MM.1S (cell line): ENCODE measurements at regions not wholly inside any gene's neighbourhood (a gene's known extent, or its start where the extent isn't known, plus 50 kb on each side); places are given as distances from the start of the nearest gene placed in this dataset.

Experiments used
- DNase-seq: peaks from one replicate; pipeline ENCODE4 v3.0.0-alpha.2; 2015
- H2AFZ ChIP-seq: fragments of 300-600 bp; sonication (generic); 2 replicates; pipeline ENCODE4 v1.6.0; 2016; ENCODE audit warnings: antibody characterized with exemption, low read length
- H3F3A ChIP-seq: fragments of 300-600 bp; sonication (generic); 2 replicates; pipeline ENCODE4 v1.6.1; 2016; ENCODE audit warnings: mild to moderate bottlenecking, antibody characterized with exemption, low read length, moderate library complexity, mixed read lengths; ENCODE audit not compliant: insufficient read depth
- H3K27ac ChIP-seq: fragments of 300-600 bp; sonication (generic); 2 replicates; pipeline ENCODE4 v1.5.1; 2016; ENCODE audit warnings: mild to moderate bottlenecking, low read length
- H3K27me3 ChIP-seq: fragments of 300-600 bp; sonication (generic); replicated peaks from 2 replicates; pipeline ENCODE4 v1.6.0; 2016; ENCODE audit warnings: low read length; ENCODE audit not compliant: insufficient read depth
- H3K36me3 ChIP-seq: fragments of 300-600 bp; sonication (generic); replicated peaks from 2 replicates; pipeline ENCODE4 v1.6.1; 2016; ENCODE audit warnings: mild to moderate bottlenecking, low read length, mixed read lengths; ENCODE audit not compliant: insufficient read depth
- H3K4me1 ChIP-seq: fragments of 300-600 bp; sonication (generic); 2 replicates; pipeline ENCODE4 v1.6.1; 2016; ENCODE audit warnings: low read length, mixed read lengths
- H3K4me2 ChIP-seq: fragments of 300-600 bp; sonication (generic); 2 replicates; pipeline ENCODE4 v1.6.0; 2016; ENCODE audit warnings: low read depth, low read length
- H3K4me3 ChIP-seq: fragments of 300-600 bp; sonication (generic); 2 replicates; pipeline ENCODE4 v1.5.1; 2016; ENCODE audit warnings: low read length, mixed read lengths
- H3K79me2 ChIP-seq: fragments of 300-600 bp; sonication (generic); 2 replicates; pipeline ENCODE4 v1.6.1; 2016; ENCODE audit warnings: mixed run types, low read length, mixed read lengths
- H3K9ac ChIP-seq: fragments of 300-600 bp; sonication (generic); 2 replicates; pipeline ENCODE4 v1.6.1; 2016; ENCODE audit warnings: low read length, mixed read lengths
- H3K9me2 ChIP-seq: fragments of 300-600 bp; sonication (generic); replicated peaks from 2 replicates; pipeline ENCODE4 v1.6.1; 2016; ENCODE audit warnings: mild to moderate bottlenecking, low read length, mixed read lengths; ENCODE audit not compliant: insufficient read depth
- H3K9me3 ChIP-seq: fragments of 300-600 bp; sonication (generic); replicated peaks from 2 replicates; pipeline ENCODE4 v1.6.1; 2016; ENCODE audit warnings: mild to moderate bottlenecking, low read length, mixed read lengths; ENCODE audit not compliant: insufficient read depth
- H4K20me1 ChIP-seq: fragments of 300-600 bp; sonication (generic); 2 replicates; pipeline ENCODE4 v1.6.1; 2016; ENCODE audit warnings: mild to moderate bottlenecking, low read length, moderate library complexity, mixed read lengths; ENCODE audit not compliant: insufficient read depth
- CTCF ChIP-seq: fragments of 300-600 bp; sonication (generic); IDR thresholded peaks from 2 replicates; pipeline ENCODE4 v1.5.1; 2016; ENCODE audit warnings: antibody characterized with exemption, low read length, mixed read lengths
- EZH2 ChIP-seq: fragments of 300-600 bp; sonication (generic); optimal IDR thresholded peaks from 2 replicates; pipeline ENCODE3; 2017; ENCODE audit warnings: low read depth, mild to moderate bottlenecking, antibody characterized with exemption, low read length, mixed read lengths
- EZH2phosphoT487 ChIP-seq: fragments of 300-600 bp; sonication (generic); IDR thresholded peaks from 2 replicates; pipeline ENCODE4 v1.6.1; 2018; ENCODE audit warnings: antibody characterized with exemption, low read length

GRCh38 chr6:121657972-121658371 is 222.5 kb downstream of the GJA1 start:
- Histone ChIP-seq H3K36me3 (no peaks in the 10 kb centered on the region), H3K4me2 (no peak overlapping the region), H2AFZ (no peak overlapping the region), H3K9me3 (no peaks in the 10 kb centered on the region), H3K27me3 (no peaks in the 10 kb centered on the region), H3K9me2 (no peaks in the 10 kb centered on the region), H4K20me1 (no peaks in the 10 kb centered on the region), H3K27ac (no peak overlapping the region), H3K4me1 (no peaks in the 10 kb centered on the region), H3K79me2 (no peaks in the 10 kb centered on the region), H3F3A (no peaks in the 10 kb centered on the region), H3K4me3 (no peak overlapping the region), H3K9ac (no peak overlapping the region)
- no peak for DNase-seq
- no peak for TF ChIP-seq EZH2
- no peak for TF ChIP-seq EZH2phosphoT487
- no peak for TF ChIP-seq CTCF

GRCh38 chr6:121660277-121660676 is 224.8 kb downstream of the GJA1 start:
- Histone ChIP-seq H4K20me1 (no peaks in the 10 kb centered on the region), H3K36me3 (no peaks in the 10 kb centered on the region), H3K4me3 (no peak overlapping the region), H3K9me3 (no peaks in the 10 kb centered on the region), H3K27me3 (no peaks in the 10 kb centered on the region), H3K4me2 (no peak overlapping the region), H3K9ac (no peak overlapping the region), H2AFZ (no peak overlapping the region), H3K9me2 (no peaks in the 10 kb centered on the region), H3K79me2 (no peaks in the 10 kb centered on the region), H3F3A (no peaks in the 10 kb centered on the region), H3K27ac (no peak overlapping the region), H3K4me1 (no peaks in the 10 kb centered on the region)
- TF ChIP-seq EZH2 = no peak
- no peak for DNase-seq

GRCh38 chr6:121663292-121663810 is 227.9 kb downstream of the GJA1 start:
- no peak for TF ChIP-seq CTCF
- no peak for TF ChIP-seq EZH2phosphoT487
- no peak for TF ChIP-seq EZH2
- Histone ChIP-seq H3K4me2 (no peak overlapping the region), H3K9me2 (no peaks in the 10 kb centered on the region), H3K27ac (no peak overlapping the region), H3K9ac (no peak overlapping the region), H3K9me3 (no peaks in the 10 kb centered on the region), H3K36me3 (no peaks in the 10 kb centered on the region), H3K27me3 (no peaks in the 10 kb centered on the region), H3K79me2 (no peaks in the 10 kb centered on the region), H2AFZ (no peak overlapping the region), H3F3A (no peaks in the 10 kb centered on the region), H4K20me1 (no peaks in the 10 kb centered on the region), H3K4me1 (no peaks in the 10 kb centered on the region), H3K4me3 (no peak overlapping the region)
- no peak for DNase-seq

GRCh38 chr6:121664158-121664557 is 228.7 kb downstream of the GJA1 start:
- no peak overlapping the region for H2AFZ ChIP-seq
- H3K27me3 ChIP-seq = no peaks in the 10 kb centered on the region
- TF ChIP-seq EZH2phosphoT487 (no peak), CTCF (no peak), EZH2 (no peak)
- H3K27ac ChIP-seq = no peak overlapping the region
- no peak overlapping the region for H3K9ac ChIP-seq
- no peaks in the 10 kb centered on the region for H3K79me2 ChIP-seq
- no peaks in the 10 kb centered on the region for H3K9me3 ChIP-seq
- DNase-seq = no peak
- no peaks in the 10 kb centered on the region for H3K4me1 ChIP-seq
- H3F3A ChIP-seq = no peaks in the 10 kb centered on the region
- H3K4me3 ChIP-seq = no peak overlapping the region
- H3K4me2 ChIP-seq = no peak overlapping the region
- H3K9me2 ChIP-seq = no peaks in the 10 kb centered on the region
- no peaks in the 10 kb centered on the region for H3K36me3 ChIP-seq
- no peaks in the 10 kb centered on the region for H4K20me1 ChIP-seq
